Vagina (tissue), 2 donors: ENCODE measurements at regions not wholly inside any gene's neighbourhood (a gene's known extent, or its start where the extent isn't known, plus 50 kb on each side); places are given as distances from the start of the nearest gene placed in this dataset.

Source experiments
- POLR2A ChIP-seq, 2 donors: fragments of 450-650 bp; IDR thresholded peaks; one replicate each; pipeline ENCODE4 v1.6.1; 2017; ENCODE audit warnings: antibody characterized with exemption in 2 of 2, mild to moderate bottlenecking in 2 of 2, moderate library complexity in 2 of 2
- TF ChIP-seq, protein P1 (sequence below), 3 experiments: fragments of 450-650 bp in 2 of 3; fragments of 200-600 bp in 1 of 3; sonication (generic) in 1 of 3; IDR thresholded peaks; one replicate each; pipeline ENCODE4 v1.5.1; 2017 to 2019; ENCODE audit warnings: antibody characterized with exemption in 3 of 3, mild to moderate bottlenecking in 2 of 3, moderate library complexity in 2 of 3

DNA sequence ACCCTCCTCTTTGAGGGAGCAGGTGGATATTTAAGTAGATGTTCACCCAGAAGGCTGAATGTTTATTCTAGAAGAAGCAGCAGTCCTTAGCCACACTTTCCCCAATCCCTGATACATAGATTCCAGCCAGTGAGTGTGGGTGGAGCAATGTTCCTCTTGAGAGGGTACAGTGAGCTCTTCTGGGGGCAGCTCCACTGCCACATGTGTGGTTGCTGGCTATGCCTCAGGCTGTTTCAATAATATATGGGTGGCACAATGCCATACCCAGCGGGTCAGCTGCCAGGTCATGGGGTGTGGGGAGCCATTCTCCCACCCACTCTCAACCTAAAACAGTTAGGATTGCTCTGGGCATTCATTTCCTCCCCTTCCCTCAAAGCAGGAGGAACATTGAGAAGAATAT, 61.6 kb upstream of the DAB2 start:
- TF ChIP-seq POLR2A (IDR thresholded peaks at IDR 0.05) = no peak
- TF ChIP-seq, protein P1, sequence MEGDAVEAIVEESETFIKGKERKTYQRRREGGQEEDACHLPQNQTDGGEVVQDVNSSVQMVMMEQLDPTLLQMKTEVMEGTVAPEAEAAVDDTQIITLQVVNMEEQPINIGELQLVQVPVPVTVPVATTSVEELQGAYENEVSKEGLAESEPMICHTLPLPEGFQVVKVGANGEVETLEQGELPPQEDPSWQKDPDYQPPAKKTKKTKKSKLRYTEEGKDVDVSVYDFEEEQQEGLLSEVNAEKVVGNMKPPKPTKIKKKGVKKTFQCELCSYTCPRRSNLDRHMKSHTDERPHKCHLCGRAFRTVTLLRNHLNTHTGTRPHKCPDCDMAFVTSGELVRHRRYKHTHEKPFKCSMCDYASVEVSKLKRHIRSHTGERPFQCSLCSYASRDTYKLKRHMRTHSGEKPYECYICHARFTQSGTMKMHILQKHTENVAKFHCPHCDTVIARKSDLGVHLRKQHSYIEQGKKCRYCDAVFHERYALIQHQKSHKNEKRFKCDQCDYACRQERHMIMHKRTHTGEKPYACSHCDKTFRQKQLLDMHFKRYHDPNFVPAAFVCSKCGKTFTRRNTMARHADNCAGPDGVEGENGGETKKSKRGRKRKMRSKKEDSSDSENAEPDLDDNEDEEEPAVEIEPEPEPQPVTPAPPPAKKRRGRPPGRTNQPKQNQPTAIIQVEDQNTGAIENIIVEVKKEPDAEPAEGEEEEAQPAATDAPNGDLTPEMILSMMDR (IDR thresholded peaks at IDR 0.05) = no peak
